GM12878 (cell line): ENCODE measurements at regions not wholly inside any gene's neighbourhood (a gene's known extent, or its start where the extent isn't known, plus 50 kb on each side); places are given as distances from the start of the nearest gene placed in this dataset.

Source experiments
- ATAC-seq: fragments of 200-7000 bp; cut with Tn5 transposase; 3 replicates; pipeline ENCODE4 v1.9.1; 2020; ENCODE audit warnings: mild to moderate bottlenecking, moderate library complexity
- BruUV-seq: library from RNA; stranded (reverse); fragments of 400-500 nt; replicated peaks from 2 replicates; lab custom pipeline; 2021; lab: Mats Ljungman, UMichigan
- CTCF ChIA-PET: fragments of 300-600 bp; sonication (Branson Sonifier 250); formaldehyde crosslinking; extraction: SDS; loops from one replicate; lab custom pipeline; 2021; ENCODE audit warnings: inconsistent platforms; lab: Yijun Ruan, JAX
- POLR2A ChIA-PET: fragments of 350-600 bp; formaldehyde crosslinking; extraction: SDS; loops from one replicate; lab custom pipeline; 2021; ENCODE audit warnings: inconsistent platforms; lab: Charles Lee
- RAD21 ChIA-PET: fragments of 300-600 bp; sonication (Branson Sonifier 250); formaldehyde crosslinking; loops from one replicate; lab custom pipeline; 2023; ENCODE audit warnings: antibody characterized with exemption; ENCODE audit not compliant: unreplicated experiment; lab: Charles Lee
- SMC1A ChIA-PET: fragments of 300-600 bp; sonication (Branson Sonifier 250); formaldehyde crosslinking; loops from one replicate; lab custom pipeline; 2023; ENCODE audit not compliant: unreplicated experiment, uncharacterized antibody; lab: Charles Lee
- DNase-seq: peaks from one replicate; pipeline ENCODE4 v3.0.0-alpha.2; 2011; ENCODE audit warnings: low read depth, low spot score
- FAIRE-seq: peaks from 3 replicates; lab custom pipeline; 2011; peaks lifted over from hg19 to GRCh38; lab: Jason Lieb, UNC
- H2AFZ ChIP-seq: 2 replicates; pipeline ENCODE4 v1.6.0; 2011; ENCODE audit warnings: low read depth, low read length, control low read depth; ENCODE audit not compliant: control insufficient read depth
- H3K27ac ChIP-seq: 2 replicates; pipeline ENCODE4 v1.5.1; 2011; ENCODE audit warnings: control low read depth; ENCODE audit not compliant: control insufficient read depth, insufficient read depth
- H3K27me3 ChIP-seq, 2 experiments: replicated peaks in 1 of 2; 2 replicates each; pipeline versions ENCODE4 v1.6.0 to v1.6.1; 2011; ENCODE audit warnings: low read length in 1 of 2; ENCODE audit not compliant: control insufficient read depth in 2 of 2, insufficient read depth in 2 of 2
- H3K36me3 ChIP-seq, 2 experiments: 2 replicates each; pipeline ENCODE4 v1.5.1; 2011; ENCODE audit warnings: low read length in 1 of 2; ENCODE audit not compliant: control insufficient read depth in 2 of 2, insufficient read depth in 2 of 2
- H3K4me1 ChIP-seq: 2 replicates; pipeline ENCODE4 v1.6.1; 2011; ENCODE audit warnings: mild to moderate bottlenecking, low read length, moderate library complexity, mixed read lengths; ENCODE audit not compliant: control insufficient read depth, insufficient read depth
- H3K4me2 ChIP-seq: 2 replicates; pipeline ENCODE4 v1.6.0; 2011; ENCODE audit warnings: control low read depth; ENCODE audit not compliant: control insufficient read depth, insufficient read depth
- H3K4me3 ChIP-seq: fragments of 200-600 bp; sonication (generic); 2 replicates; pipeline ENCODE4 v1.5.1; 2016
- H3K79me2 ChIP-seq: 2 replicates; pipeline ENCODE4 v1.6.0; 2011; ENCODE audit warnings: low read length; ENCODE audit not compliant: control insufficient read depth, insufficient read depth
- H3K9ac ChIP-seq: 2 replicates; pipeline ENCODE4 v1.8.0; 2011; ENCODE audit warnings: low read length, control low read depth, mixed read lengths; ENCODE audit not compliant: control insufficient read depth, insufficient read depth
- H3K9me3 ChIP-seq: replicated peaks from 3 replicates; pipeline ENCODE4 v1.5.1; 2011; ENCODE audit warnings: mild to moderate bottlenecking, low read length; ENCODE audit not compliant: control insufficient read depth, insufficient read depth
- H4K20me1 ChIP-seq: 2 replicates; pipeline ENCODE4 v1.6.0; 2011; ENCODE audit not compliant: control insufficient read depth, insufficient read depth
- JUNB ChIP-seq: IDR thresholded peaks from 2 replicates; pipeline ENCODE4 v1.6.1; 2016; ENCODE audit warnings: antibody characterized with exemption, mild to moderate bottlenecking
- RB1 ChIP-seq: fragments of 450-650 bp; formaldehyde crosslinking; IDR thresholded peaks from 2 replicates; pipeline ENCODE4 v1.6.1; 2017; ENCODE audit warnings: mild to moderate bottlenecking, borderline replicate concordance
- RCOR1 ChIP-seq: conservative IDR thresholded peaks from 2 replicates; pipeline ENCODE4 v1.6.1; 2012; ENCODE audit warnings: low read depth, low read length, improper control_type of control experiment
- RELA ChIP-seq: fragments of 450-650 bp; IDR thresholded peaks from 2 replicates; pipeline ENCODE4 v1.8.0; 2014; ENCODE audit warnings: borderline replicate concordance; ENCODE audit not compliant: partially characterized antibody
- RELB ChIP-seq: fragments of 450-650 bp; IDR thresholded peaks from 2 replicates; pipeline ENCODE4 v1.6.1; 2017; ENCODE audit warnings: low read depth, mild to moderate bottlenecking, moderate library complexity
- WGBS: methylation state at CpG from one replicate; pipeline ENCODE4 v1.1.6; 2016; ENCODE audit warnings: low lambda C conversion rate; ENCODE audit not compliant: insufficient replicate concordance, insufficient coverage; ENCODE audit errors: missing lambda C conversion rate; 5-methylcytosine and 5-hydroxymethylcytosine counted together
- in situ Hi-C: fragments of 300-500 bp; cut with MboI; formaldehyde crosslinking; loops from 9 replicates; pipeline ENCODE4 v1.14.3; 2018; ENCODE audit warnings: mixed read lengths
- intact Hi-C: fragments of 100-400 bp; cut with micrococcal nuclease; formaldehyde crosslinking; loops from one replicate; pipeline ENCODE4 v1.14.2; 2022; ENCODE audit not compliant: unreplicated experiment

GRCh38 chr21:41676198-41676597, 90.7 kb downstream of the RIPK4 start (continued):
- no peak for TF ChIP-seq RELA
- TF ChIP-seq RELB, result no peak

GRCh38 chr21:41675574-41675973, 91.3 kb downstream of the RIPK4 start:
- in situ Hi-C loops, result no loop called here
- H2AFZ ChIP-seq, result no peak overlapping the region
- no peaks in the 10 kb centered on the region for H3K9me3 ChIP-seq
- ATAC-seq, result no peak
- H3K36me3 ChIP-seq, result no peaks in the 10 kb centered on the region
- H3K4me2 ChIP-seq, result no peak overlapping the region
- ChIA-PET SMC1A (interaction anchor here (1.2 to 1.3 kb wide), 2 partner anchors 12 to 250 kb away, joined by 4 read pairs; no protein-coding TSS in a partner anchor), POLR2A (no interaction called here), CTCF (interaction anchor here (2.7 kb wide), 1 partner anchor 63 kb away, joined by 11 read pairs; no protein-coding TSS in a partner anchor), RAD21 (no interaction called here)
- no peak overlapping the region for H3K9ac ChIP-seq
- H4K20me1 ChIP-seq, result no peaks in the 10 kb centered on the region
- no peak overlapping the region for H3K27ac ChIP-seq
- no peak overlapping the region for H3K4me3 ChIP-seq
- DNase-seq, result no peak
- H3K4me1 ChIP-seq, result no peaks in the 10 kb centered on the region
- BruUV-seq, result no TSS peak
- TF ChIP-seq RB1, result no peak
- no peak for TF ChIP-seq JUNB
- TF ChIP-seq RCOR1, result no peak
- 43% methylated on average over 6 of the region's 6 CpGs for WGBS
- H3K79me2 ChIP-seq, result no peaks in the 10 kb centered on the region
- no peak for FAIRE-seq
- no peaks in the 10 kb centered on the region; a peak in 3 of 4 replicates for H3K27me3 ChIP-seq
- intact Hi-C loops, result no loop called here
